Right lobe of liver (tissue), 4 donors: ENCODE measurements at regions not wholly inside any gene's neighbourhood (a gene's known extent, or its start where the extent isn't known, plus 50 kb on each side); places are given as distances from the start of the nearest gene placed in this dataset.

Source experiments
- POLR2A ChIP-seq: fragments of 450-650 bp; IDR thresholded peaks from one replicate; pipeline ENCODE4 v1.6.1; 2017; ENCODE audit warnings: antibody characterized with exemption, mild to moderate bottlenecking
- TF ChIP-seq, protein P1 (sequence below), 4 donors: fragments of 200-600 bp in 3 of 4; fragments of 450-650 bp in 1 of 4; IDR thresholded peaks; one replicate each; pipeline versions ENCODE4 v1.5.1 to v1.8.0; 2016 to 2022; ENCODE audit warnings: antibody characterized with exemption in 4 of 4, mild to moderate bottlenecking in 2 of 4
- donor health status: DM: no; HTN: no; CAD: no.
- donor health status: DM: no; HTN: no; CAD: no.
- donor health status: DM: no; HTN: yes; CAD: no.

DNA sequence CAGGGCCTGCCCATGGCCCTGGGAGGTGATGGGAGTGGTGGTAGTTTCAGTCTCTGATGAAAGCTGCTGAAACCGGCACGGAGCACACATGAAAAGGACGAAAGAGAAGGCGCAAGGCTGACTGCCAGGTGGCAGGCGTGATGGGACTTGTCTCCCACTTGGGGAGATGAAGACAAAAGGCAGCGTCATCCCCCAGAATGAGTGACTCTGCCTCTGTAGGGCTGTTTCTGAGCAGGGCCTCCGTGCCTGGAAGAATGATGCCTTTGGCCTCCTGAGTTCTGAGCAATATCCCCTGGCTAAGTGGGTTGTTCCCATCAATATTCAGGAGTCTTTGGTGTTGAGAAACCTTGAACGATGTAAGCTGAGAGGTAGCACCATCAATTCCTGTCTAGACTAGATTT is 237.8 kb downstream of the OPA1 start:
- TF ChIP-seq, protein P1, sequence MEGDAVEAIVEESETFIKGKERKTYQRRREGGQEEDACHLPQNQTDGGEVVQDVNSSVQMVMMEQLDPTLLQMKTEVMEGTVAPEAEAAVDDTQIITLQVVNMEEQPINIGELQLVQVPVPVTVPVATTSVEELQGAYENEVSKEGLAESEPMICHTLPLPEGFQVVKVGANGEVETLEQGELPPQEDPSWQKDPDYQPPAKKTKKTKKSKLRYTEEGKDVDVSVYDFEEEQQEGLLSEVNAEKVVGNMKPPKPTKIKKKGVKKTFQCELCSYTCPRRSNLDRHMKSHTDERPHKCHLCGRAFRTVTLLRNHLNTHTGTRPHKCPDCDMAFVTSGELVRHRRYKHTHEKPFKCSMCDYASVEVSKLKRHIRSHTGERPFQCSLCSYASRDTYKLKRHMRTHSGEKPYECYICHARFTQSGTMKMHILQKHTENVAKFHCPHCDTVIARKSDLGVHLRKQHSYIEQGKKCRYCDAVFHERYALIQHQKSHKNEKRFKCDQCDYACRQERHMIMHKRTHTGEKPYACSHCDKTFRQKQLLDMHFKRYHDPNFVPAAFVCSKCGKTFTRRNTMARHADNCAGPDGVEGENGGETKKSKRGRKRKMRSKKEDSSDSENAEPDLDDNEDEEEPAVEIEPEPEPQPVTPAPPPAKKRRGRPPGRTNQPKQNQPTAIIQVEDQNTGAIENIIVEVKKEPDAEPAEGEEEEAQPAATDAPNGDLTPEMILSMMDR (IDR thresholded peaks at IDR 0.05): no peak
- no peak for TF ChIP-seq POLR2A
